ENCODE measurements at regions not wholly inside any gene's neighbourhood (a gene's known extent, or its start where the extent isn't known, plus 50 kb on each side); places are given as distances from the start of the nearest gene placed in this dataset.
"Not testable (repeated sequence)": the region's sequence is repeated elsewhere in the genome, so short reads cannot be mapped to it uniquely, and the experiment has no call there.

GRCh38 chr7:87287738-87288341, 57.6 kb upstream of the CROT start:
- Histone ChIP-seq H3K4me3 (ENCODE audit: low read length) (no peak overlapping the region), H3K27me3 (ENCODE audit: insufficient read depth, low read length, poor library complexity, severe bottlenecking) (no peaks in the 10 kb centered on the region), H3K27ac (ENCODE audit: low read depth, low read length) (no peak overlapping the region), H3K9me3 (ENCODE audit: low read length) (no peaks in the 10 kb centered on the region), H3K36me3 (ENCODE audit: insufficient read depth, low read length) (no peaks in the 10 kb centered on the region), H3K4me1 (ENCODE audit: insufficient read depth, low read length) (no peaks in the 10 kb centered on the region)
- peaks cover 9 to 18% of the 10 kb centered on the region in 2 donors for H3K27me3 Mint-ChIP-seq
- POLR2A ChIA-PET: no interaction called here
- no peaks in the 10 kb centered on the region for H3K4me1 Mint-ChIP-seq
- no peak overlapping the region for H3K27ac Mint-ChIP-seq
- H3K9me3 Mint-ChIP-seq: peaks cover 0 to 2% (median 0%) of the 10 kb centered on the region in 5 donors
- H3K36me3 Mint-ChIP-seq: peaks cover 0 to 7% (median 0%) of the 10 kb centered on the region in 3 donors
- peak overlapping the region in 1 of 7 donors; percentile 19 for H3K4me3 Mint-ChIP-seq
- DNase-seq: no peak
- CTCF ChIA-PET: no interaction called here

GRCh38 chr7:87288742-87289141, 56.7 kb upstream of the CROT start:
- H3K9me3 ChIP-seq (ENCODE audit: low read length): not testable (repeated sequence)

DNA sequence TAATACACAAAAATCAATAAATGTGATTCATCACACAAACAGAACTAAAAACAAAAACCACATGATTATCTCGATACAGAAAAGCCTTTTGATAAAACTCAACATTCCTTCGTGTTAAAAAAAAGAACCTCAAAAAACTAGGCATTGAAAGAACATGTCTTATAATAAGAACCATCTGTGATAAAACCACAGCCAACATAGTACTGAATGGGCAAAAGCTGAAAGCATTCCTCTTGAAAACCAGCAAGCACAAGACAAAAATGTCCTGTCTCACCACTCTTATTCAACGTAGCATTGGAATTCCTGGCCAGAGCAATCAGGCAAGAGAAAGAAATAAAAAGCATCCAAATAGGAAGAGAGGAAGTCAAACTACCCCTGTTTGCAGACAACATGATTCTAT, 49.9 kb upstream of the CROT start:
- H3K9me3 Mint-ChIP-seq: peaks cover 16 to 42% (median 29%) of the 10 kb centered on the region in 5 donors
- H3K27ac ChIP-seq (ENCODE audit: low read depth, low read length); H3K4me1 ChIP-seq (ENCODE audit: insufficient read depth, low read length); H3K4me1 Mint-ChIP-seq; DNase-seq; H3K4me3 Mint-ChIP-seq; H3K9me3 ChIP-seq (ENCODE audit: low read length); H3K36me3 ChIP-seq (ENCODE audit: insufficient read depth, low read length); H3K4me3 ChIP-seq (ENCODE audit: low read length); POLR2A ChIA-PET; H3K27ac Mint-ChIP-seq; CTCF ChIA-PET; H3K27me3 ChIP-seq (ENCODE audit: insufficient read depth, low read length, poor library complexity, severe bottlenecking): not testable (repeated sequence)
- H3K27me3 Mint-ChIP-seq: peaks cover 20 to 41% of the 10 kb centered on the region in 2 donors
- H3K36me3 Mint-ChIP-seq: peaks cover 0 to 64% (median 2%) of the 10 kb centered on the region in 3 donors

More at GRCh38 chr7:87288742-87289141, 56.7 kb upstream of the CROT start:
- CTCF ChIA-PET; H3K4me1 Mint-ChIP-seq; H3K4me3 Mint-ChIP-seq; H3K27me3 ChIP-seq (ENCODE audit: insufficient read depth, low read length, poor library complexity, severe bottlenecking); H3K4me1 ChIP-seq (ENCODE audit: insufficient read depth, low read length); H3K9me3 Mint-ChIP-seq; DNase-seq; POLR2A ChIA-PET; H3K27ac Mint-ChIP-seq; H3K27ac ChIP-seq (ENCODE audit: low read depth, low read length); H3K4me3 ChIP-seq (ENCODE audit: low read length); H3K36me3 ChIP-seq (ENCODE audit: insufficient read depth, low read length): not testable (repeated sequence)
- H3K27me3 Mint-ChIP-seq: peaks cover 11 to 23% of the 10 kb centered on the region in 2 donors
- peaks cover 0 to 12% (median 0%) of the 10 kb centered on the region in 3 donors for H3K36me3 Mint-ChIP-seq
